Endothelial cell of umbilical vein (primary cell): ENCODE measurements at regions not wholly inside any gene's neighbourhood (a gene's known extent, or its start where the extent isn't known, plus 50 kb on each side); places are given as distances from the start of the nearest gene placed in this dataset.

Experiments used
- BruUV-seq: library from RNA; stranded (reverse); fragments of 400-500 nt; replicated peaks from 2 replicates; lab custom pipeline; 2021; lab: Mats Ljungman, UMichigan
- CTCF ChIA-PET: fragments of 300-600, 350-600 bp; sonication (Branson Sonifier 250); formaldehyde crosslinking; loops from one replicate; lab custom pipeline; 2021; ENCODE audit warnings: antibody characterized with exemption, inconsistent platforms; lab: Charles Lee
- POLR2A ChIA-PET: fragments of 300-600, 350-600 bp; sonication (Branson Sonifier 250); formaldehyde crosslinking; loops from one replicate; lab custom pipeline; 2021; ENCODE audit warnings: antibody characterized with exemption, inconsistent platforms; lab: Charles Lee
- DNase-seq: peaks from one replicate; pipeline ENCODE4 v3.0.0-alpha.2; 2011; ENCODE audit warnings: low read depth, low spot score
- FAIRE-seq: peaks from 2 replicates; lab custom pipeline; 2011; peaks lifted over from hg19 to GRCh38; lab: Jason Lieb, UNC
- H2AFZ ChIP-seq: 2 replicates; pipeline ENCODE4 v1.6.0; 2012; ENCODE audit warnings: low read depth, low read length, control low read depth, inconsistent platforms
- H3K27ac ChIP-seq: 2 replicates; pipeline ENCODE4 v1.5.1; 2011; ENCODE audit warnings: low read depth, mild to moderate bottlenecking, control low read depth, low read length, moderate library complexity; ENCODE audit not compliant: insufficient read depth
- H3K27me3 ChIP-seq, 2 experiments: 2 replicates each; pipeline versions ENCODE4 v1.6.0 to v1.6.1; 2011; ENCODE audit warnings: low read length in 2 of 2, mixed read lengths in 1 of 2; ENCODE audit not compliant: control insufficient read depth in 2 of 2, insufficient read depth in 2 of 2
- H3K36me3 ChIP-seq, 2 experiments: 2 replicates in 1 of 2; 3 replicates in 1 of 2; pipeline ENCODE4 v1.5.1; 2011; ENCODE audit warnings: low read length in 2 of 2, mild to moderate bottlenecking in 1 of 2, moderate library complexity in 1 of 2; ENCODE audit not compliant: control insufficient read depth in 2 of 2, insufficient read depth in 2 of 2; ENCODE audit errors: extremely low read depth in 1 of 2
- H3K4me1 ChIP-seq: 3 replicates; pipeline ENCODE4 v1.5.1; 2011; ENCODE audit warnings: mild to moderate bottlenecking, low read length; ENCODE audit not compliant: control insufficient read depth, insufficient read depth; ENCODE audit errors: extremely low read depth
- H3K4me2 ChIP-seq: 2 replicates; pipeline ENCODE4 v1.6.1; 2011; ENCODE audit warnings: low read length, control low read depth, mixed read lengths; ENCODE audit not compliant: insufficient read depth
- H3K4me3 ChIP-seq, 3 experiments: fragments of 200-600 bp in 1 of 3; sonication (generic), shearing (Covaris generic) in 1 of 3; replicated peaks in 1 of 3; 2 replicates each; pipeline ENCODE4 v1.5.1; 2011 to 2016; ENCODE audit warnings: control low read depth in 3 of 3, low read length in 3 of 3, mild to moderate bottlenecking in 2 of 3, inconsistent platforms in 1 of 3, low read depth in 1 of 3, moderate library complexity in 1 of 3; ENCODE audit not compliant: insufficient read depth in 1 of 3
- H3K79me2 ChIP-seq: 2 replicates; pipeline ENCODE4 v1.6.0; 2012; ENCODE audit warnings: low read length, inconsistent platforms; ENCODE audit not compliant: control insufficient read depth, insufficient read depth
- H3K9ac ChIP-seq: replicated peaks from 2 replicates; pipeline ENCODE3; 2011; ENCODE audit warnings: low read length, control low read depth; ENCODE audit not compliant: insufficient read depth; ENCODE audit errors: extremely low read depth
- H3K9me1 ChIP-seq: replicated peaks from 3 replicates; pipeline ENCODE4 v1.6.0; 2011; ENCODE audit warnings: mild to moderate bottlenecking, low read length; ENCODE audit not compliant: control insufficient read depth, insufficient read depth; ENCODE audit errors: extremely low read depth
- H3K9me3 ChIP-seq: replicated peaks from 2 replicates; pipeline ENCODE4 v1.5.1; 2012; ENCODE audit warnings: low read length, inconsistent platforms; ENCODE audit not compliant: control insufficient read depth, insufficient read depth
- H4K20me1 ChIP-seq: replicated peaks from 2 replicates; pipeline ENCODE3; 2011; ENCODE audit warnings: mild to moderate bottlenecking, low read length; ENCODE audit not compliant: control insufficient read depth, insufficient read depth; ENCODE audit errors: extremely low read depth
- EZH2 ChIP-seq: IDR thresholded peaks from 2 replicates; pipeline ENCODE4 v1.6.1; 2012; ENCODE audit warnings: borderline replicate concordance, low read depth, mild to moderate bottlenecking, moderate library complexity, low read length, inconsistent platforms; ENCODE audit not compliant: severe bottlenecking
- FOS ChIP-seq: IDR thresholded peaks from 2 replicates; pipeline ENCODE4 v1.6.1; 2011; ENCODE audit warnings: mild to moderate bottlenecking, low read length, moderate library complexity, borderline replicate concordance; ENCODE audit not compliant: insufficient read depth
- GATA2 ChIP-seq: IDR thresholded peaks from 2 replicates; pipeline ENCODE4 v1.7.0; 2011; ENCODE audit warnings: low read depth, mild to moderate bottlenecking, moderate library complexity, mixed read lengths, low read length; ENCODE audit not compliant: insufficient read length, insufficient read depth
- JUN ChIP-seq: IDR thresholded peaks from 2 replicates; pipeline ENCODE4 v1.6.1; 2011; ENCODE audit warnings: borderline replicate concordance, low read depth; ENCODE audit not compliant: insufficient read length, insufficient read depth
- MYC ChIP-seq: IDR thresholded peaks from one replicate; pipeline ENCODE4 v1.6.1; 2011; ENCODE audit warnings: mild to moderate bottlenecking, low read depth, low read length
- POLR2A ChIP-seq: IDR thresholded peaks from 2 replicates; pipeline ENCODE4 v1.6.1; 2012; ENCODE audit warnings: low read depth, mild to moderate bottlenecking, control low read depth, low read length
- POLR2AphosphoS5 ChIP-seq: IDR thresholded peaks from 2 replicates; pipeline ENCODE4 v1.6.1; 2012; ENCODE audit warnings: low read depth, mild to moderate bottlenecking, control low read depth, low read length, moderate library complexity; ENCODE audit not compliant: insufficient read depth
- dilution Hi-C: fragments of 300-500 bp; cut with MboI; formaldehyde crosslinking; loops from one replicate; pipeline ENCODE4 v1.15.0; 2019; ENCODE audit warnings: low sequenced_read_pairs; ENCODE audit not compliant: extremely low pct_ligation_motif_present
- intact Hi-C: fragments of 100-400 bp; cut with micrococcal nuclease; formaldehyde crosslinking; loops from one replicate; pipeline ENCODE4 v1.10.0; 2022
- TF ChIP-seq, protein P1 (sequence below), 2 donors: IDR thresholded peaks; 1 replicate in 1 of 2; 2 replicates in 1 of 2; pipeline ENCODE4 v1.5.1; 2011; ENCODE audit warnings: low read length in 2 of 2, mild to moderate bottlenecking in 2 of 2, moderate library complexity in 2 of 2, control low read depth in 1 of 2, inconsistent platforms in 1 of 2, low read depth in 1 of 2; ENCODE audit not compliant: insufficient read depth in 1 of 2; ENCODE audit errors: extremely low read depth in 1 of 2
- TF ChIP-seq, protein P2 (sequence below): IDR thresholded peaks from 2 replicates; pipeline ENCODE4 v1.6.1; 2011; ENCODE audit not compliant: insufficient read depth, insufficient read length

DNA sequence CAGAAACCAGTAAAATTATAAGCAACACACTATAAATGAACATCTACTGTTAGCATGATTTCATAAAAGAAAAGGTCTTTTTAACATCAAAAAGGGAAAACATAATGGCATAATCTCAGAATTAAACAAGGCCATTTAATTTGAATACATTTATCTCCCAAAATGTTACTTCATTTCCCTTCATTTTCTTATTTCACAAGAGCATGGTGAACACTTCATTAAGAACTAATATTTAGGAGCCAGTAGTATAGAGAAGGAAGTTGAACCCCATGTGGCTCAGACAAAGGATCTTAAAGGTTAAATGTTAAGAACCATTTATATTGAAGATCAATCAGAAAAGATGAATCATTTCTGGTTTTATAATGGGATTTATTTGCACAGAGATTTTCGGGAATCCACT lies 981.7 kb downstream of the TTLL7 start:
- Histone ChIP-seq H3K27ac (no peak overlapping the region), H3K9me1 (no peaks in the 10 kb centered on the region), H3K9ac (no peak overlapping the region), H3K4me1 (no peaks in the 10 kb centered on the region), H4K20me1 (no peaks in the 10 kb centered on the region), H3K9me3 (no peaks in the 10 kb centered on the region), H3K79me2 (no peaks in the 10 kb centered on the region), H3K4me2 (no peak overlapping the region), H3K36me3 (no peaks in the 10 kb centered on the region), H3K4me3 (no peak overlapping the region), H3K27me3 (no peaks in the 10 kb centered on the region), H2AFZ (no peak overlapping the region)
- BruUV-seq = no TSS peak
- POLR2A ChIA-PET = no interaction called here
- DNase-seq (no peak), FAIRE-seq (no peak)
- CTCF ChIA-PET = no interaction called here
- TF ChIP-seq, protein P1, sequence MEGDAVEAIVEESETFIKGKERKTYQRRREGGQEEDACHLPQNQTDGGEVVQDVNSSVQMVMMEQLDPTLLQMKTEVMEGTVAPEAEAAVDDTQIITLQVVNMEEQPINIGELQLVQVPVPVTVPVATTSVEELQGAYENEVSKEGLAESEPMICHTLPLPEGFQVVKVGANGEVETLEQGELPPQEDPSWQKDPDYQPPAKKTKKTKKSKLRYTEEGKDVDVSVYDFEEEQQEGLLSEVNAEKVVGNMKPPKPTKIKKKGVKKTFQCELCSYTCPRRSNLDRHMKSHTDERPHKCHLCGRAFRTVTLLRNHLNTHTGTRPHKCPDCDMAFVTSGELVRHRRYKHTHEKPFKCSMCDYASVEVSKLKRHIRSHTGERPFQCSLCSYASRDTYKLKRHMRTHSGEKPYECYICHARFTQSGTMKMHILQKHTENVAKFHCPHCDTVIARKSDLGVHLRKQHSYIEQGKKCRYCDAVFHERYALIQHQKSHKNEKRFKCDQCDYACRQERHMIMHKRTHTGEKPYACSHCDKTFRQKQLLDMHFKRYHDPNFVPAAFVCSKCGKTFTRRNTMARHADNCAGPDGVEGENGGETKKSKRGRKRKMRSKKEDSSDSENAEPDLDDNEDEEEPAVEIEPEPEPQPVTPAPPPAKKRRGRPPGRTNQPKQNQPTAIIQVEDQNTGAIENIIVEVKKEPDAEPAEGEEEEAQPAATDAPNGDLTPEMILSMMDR (IDR thresholded peaks at IDR 0.05; ENCODE audit: extremely low read depth in 1 of 2, insufficient read depth in 1 of 2, low read depth in 1 of 2, low read length in 2 of 2) = no peak
- TF ChIP-seq POLR2AphosphoS5 (no peak), JUN (no peak), GATA2 (no peak), EZH2 (no peak), POLR2A (no peak), FOS (no peak), MYC (no peak)
- TF ChIP-seq, protein P2, sequence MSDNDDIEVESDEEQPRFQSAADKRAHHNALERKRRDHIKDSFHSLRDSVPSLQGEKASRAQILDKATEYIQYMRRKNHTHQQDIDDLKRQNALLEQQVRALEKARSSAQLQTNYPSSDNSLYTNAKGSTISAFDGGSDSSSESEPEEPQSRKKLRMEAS = no peak
- intact Hi-C loops = no loop called here
- dilution Hi-C loops = no loop called here
